Cardiac fibroblast (primary cell): ENCODE measurements at regions not wholly inside any gene's neighbourhood (a gene's known extent, or its start where the extent isn't known, plus 50 kb on each side); places are given as distances from the start of the nearest gene placed in this dataset.

Experiments
- DNase-seq, 2 donors: peaks; one replicate each; pipeline versions ENCODE4 v3.0.0 to v3.0.0-alpha.2; 2010; ENCODE audit warnings: low read depth in 2 of 2
- H3K4me3 ChIP-seq, 2 donors: replicated peaks in 1 of 2; 1 replicate in 1 of 2; 2 replicates in 1 of 2; pipeline ENCODE4 v1.5.1; 2011; ENCODE audit warnings: low read depth in 2 of 2, low read length in 2 of 2, mild to moderate bottlenecking in 2 of 2, moderate library complexity in 1 of 2
- TF ChIP-seq, protein P1 (sequence below): IDR thresholded peaks from one replicate; pipeline ENCODE4 v1.5.1; 2011; ENCODE audit warnings: low read depth, mild to moderate bottlenecking, low read length, inconsistent platforms

DNA sequence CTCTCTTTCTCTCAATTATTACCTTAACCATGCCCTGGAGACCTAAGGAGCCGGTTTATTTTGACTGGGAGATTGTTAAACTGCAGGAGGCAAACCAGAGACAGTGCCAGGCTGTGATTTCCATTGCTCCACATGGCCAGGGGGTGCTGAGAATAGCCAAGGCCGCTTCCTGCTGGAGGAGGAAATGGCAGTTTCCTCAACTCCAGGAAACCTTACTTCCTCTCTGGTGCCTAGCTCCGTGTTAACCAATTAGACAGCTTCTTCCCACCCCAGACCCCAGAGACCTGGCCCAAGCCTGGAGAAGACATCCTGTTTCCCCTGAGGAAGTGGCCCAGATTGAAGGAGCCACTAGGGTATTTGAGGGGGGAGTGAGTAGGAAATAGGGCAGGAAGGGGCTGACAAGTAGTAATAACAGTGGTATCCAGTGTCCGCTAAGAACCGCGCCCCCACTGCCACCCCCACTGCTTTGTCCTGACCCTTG, 161.2 kb downstream of the PLPP3 start:
- TF ChIP-seq, protein P1, sequence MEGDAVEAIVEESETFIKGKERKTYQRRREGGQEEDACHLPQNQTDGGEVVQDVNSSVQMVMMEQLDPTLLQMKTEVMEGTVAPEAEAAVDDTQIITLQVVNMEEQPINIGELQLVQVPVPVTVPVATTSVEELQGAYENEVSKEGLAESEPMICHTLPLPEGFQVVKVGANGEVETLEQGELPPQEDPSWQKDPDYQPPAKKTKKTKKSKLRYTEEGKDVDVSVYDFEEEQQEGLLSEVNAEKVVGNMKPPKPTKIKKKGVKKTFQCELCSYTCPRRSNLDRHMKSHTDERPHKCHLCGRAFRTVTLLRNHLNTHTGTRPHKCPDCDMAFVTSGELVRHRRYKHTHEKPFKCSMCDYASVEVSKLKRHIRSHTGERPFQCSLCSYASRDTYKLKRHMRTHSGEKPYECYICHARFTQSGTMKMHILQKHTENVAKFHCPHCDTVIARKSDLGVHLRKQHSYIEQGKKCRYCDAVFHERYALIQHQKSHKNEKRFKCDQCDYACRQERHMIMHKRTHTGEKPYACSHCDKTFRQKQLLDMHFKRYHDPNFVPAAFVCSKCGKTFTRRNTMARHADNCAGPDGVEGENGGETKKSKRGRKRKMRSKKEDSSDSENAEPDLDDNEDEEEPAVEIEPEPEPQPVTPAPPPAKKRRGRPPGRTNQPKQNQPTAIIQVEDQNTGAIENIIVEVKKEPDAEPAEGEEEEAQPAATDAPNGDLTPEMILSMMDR: no peak
- no peak for DNase-seq
- H3K4me3 ChIP-seq: no peak overlapping the region

DNA sequence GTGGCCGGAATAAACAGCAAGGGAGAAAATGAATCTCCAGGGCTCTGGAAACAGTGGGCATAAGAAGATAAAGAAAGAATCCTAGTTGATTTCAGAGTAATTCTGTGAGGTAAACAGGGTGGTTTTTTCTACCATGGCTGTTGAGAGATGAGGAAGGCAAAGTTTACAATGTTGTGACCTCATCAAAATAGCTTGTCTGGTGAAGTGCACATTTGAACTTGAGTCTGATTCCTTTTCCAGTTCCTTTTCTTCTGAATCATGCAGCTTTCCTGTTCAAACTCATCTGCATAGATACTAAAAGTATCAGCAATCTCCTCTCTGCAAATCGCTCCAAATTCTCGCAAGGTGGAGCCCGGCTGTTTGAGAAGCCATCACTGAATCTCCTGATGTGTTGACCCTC, 161.7 kb downstream of the PLPP3 start:
- TF ChIP-seq, protein P1: no peak
- peak in 1 of 2 donors; percentile 43 for DNase-seq
- no peak overlapping the region for H3K4me3 ChIP-seq

DNA sequence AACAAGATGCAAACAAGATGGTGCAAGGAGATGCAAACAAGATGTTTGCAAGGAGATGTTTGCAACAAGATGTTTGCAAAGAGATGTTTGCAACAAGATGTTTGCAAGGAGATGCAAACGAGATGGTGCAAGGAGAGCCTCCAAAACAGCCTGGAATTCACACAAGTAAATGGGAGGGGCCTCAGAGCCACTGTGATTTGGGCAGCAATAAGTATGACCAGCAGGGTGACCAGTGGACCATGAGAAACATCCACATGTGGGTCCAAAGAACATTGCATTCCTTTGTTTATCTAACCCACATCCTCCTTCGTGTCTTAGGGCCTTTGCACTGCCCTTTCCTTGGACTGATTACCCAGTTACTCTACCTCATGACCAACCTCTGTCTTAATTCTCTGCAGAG, 162.9 kb downstream of the PLPP3 start:
- no peak overlapping the region for H3K4me3 ChIP-seq
- peak; percentile 18 to 57 for DNase-seq
- TF ChIP-seq, protein P1: no peak

DNA sequence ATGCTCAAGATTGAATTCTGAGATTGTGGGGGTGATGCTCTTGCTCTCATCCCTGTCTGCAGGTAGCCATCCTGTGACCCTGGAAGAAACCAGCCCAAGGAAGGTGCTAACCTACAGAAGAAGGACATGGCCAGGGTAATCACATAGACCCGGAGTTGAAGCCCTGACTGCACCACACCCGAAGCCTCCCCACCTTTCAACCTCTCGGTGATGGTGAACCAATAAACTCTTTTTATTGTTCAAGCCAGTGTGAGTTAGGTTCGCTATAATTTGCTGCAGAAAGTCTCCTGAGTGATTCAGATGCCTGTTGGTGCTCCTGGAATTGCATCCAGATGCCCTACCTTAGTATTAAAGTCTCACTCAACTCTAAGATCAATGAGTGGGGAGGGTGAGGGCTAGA, 163.6 kb downstream of the PLPP3 start:
- no peak for DNase-seq
- no peak overlapping the region for H3K4me3 ChIP-seq
- TF ChIP-seq, protein P1: no peak

DNA sequence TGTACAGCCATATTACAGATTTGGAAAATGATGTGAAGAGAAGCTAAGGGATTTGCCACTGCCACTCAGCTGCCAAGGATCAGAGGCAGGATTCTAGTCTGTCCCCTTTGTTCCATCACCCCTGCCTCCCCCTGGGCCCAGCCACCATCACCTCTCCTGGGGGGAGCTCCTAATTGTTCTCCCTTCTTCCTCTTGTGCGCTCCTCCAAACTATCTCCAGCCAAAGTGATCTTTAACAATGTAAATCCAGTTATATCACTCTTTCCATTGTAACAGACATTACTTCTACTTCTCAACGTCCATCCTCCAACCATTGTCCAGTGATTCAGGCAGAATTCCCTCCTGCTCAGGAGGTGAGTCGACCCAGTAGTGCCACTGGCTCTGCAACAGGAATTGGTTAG, 164.1 kb downstream of the PLPP3 start:
- no peak overlapping the region for H3K4me3 ChIP-seq
- TF ChIP-seq, protein P1: no peak
- no peak for DNase-seq

DNA sequence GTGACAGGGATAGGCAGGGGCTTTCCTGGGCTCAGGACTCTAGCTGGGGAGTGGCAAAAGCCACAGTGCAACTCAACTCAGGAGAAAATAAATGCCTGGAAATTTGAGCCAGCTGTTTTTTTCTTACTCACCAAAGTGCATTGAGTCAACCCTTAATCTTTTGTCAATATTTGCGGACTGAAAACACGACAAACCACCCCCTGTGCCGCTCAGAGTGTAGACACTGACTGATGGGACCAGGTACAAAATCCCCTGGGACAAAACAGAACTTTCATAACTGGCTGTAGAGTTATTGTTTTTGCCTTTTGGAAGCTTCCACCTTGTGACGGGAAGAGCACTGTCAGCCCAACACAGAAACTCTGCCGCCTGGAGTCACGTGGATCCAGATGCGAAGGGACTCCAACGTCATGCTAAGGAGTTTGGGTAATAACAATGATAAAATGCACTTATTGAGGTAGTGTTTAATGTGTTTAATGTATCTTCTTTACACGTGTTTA, 164.6 kb downstream of the PLPP3 start:
- H3K4me3 ChIP-seq: no peak overlapping the region
- no peak for DNase-seq
- TF ChIP-seq, protein P1: no peak

DNA sequence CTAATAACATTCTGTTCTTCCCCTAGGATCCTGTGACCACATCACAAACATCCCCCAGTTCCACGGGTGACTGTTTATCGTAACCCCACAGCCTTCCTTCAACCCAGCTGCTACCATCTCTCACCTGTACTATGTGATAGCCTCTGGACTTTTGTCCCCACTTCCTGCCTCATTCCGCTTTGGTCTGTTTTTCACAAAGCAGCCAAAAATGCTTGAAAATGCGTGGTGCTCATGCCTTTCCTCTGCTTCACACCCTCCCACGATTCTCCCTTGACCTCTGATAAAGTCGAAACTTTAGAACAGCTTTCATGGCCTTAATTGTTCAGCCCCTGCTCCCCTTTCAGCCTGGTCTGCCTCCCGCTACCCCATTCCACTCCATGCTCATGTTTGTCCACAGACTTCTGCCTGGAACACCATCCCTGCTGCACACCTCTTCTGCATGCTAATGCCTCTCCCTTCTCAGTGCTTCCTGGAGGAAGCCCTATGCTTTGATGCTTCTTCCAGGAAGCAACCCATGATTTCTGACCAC, 165.6 kb downstream of the PLPP3 start:
- TF ChIP-seq, protein P1: no peak
- no peak overlapping the region for H3K4me3 ChIP-seq
- DNase-seq: no peak
